Trophoblast cell (in vitro differentiated cells and primary cell): ENCODE measurements at regions not wholly inside any gene's neighbourhood (a gene's known extent, or its start where the extent isn't known, plus 50 kb on each side); places are given as distances from the start of the nearest gene placed in this dataset.

Experiments
- DNase-seq, 2 donors: peaks; one replicate each; pipeline ENCODE4 v3.0.0-alpha.2; 2016
- H2AFZ ChIP-seq: 2 replicates; pipeline ENCODE4 v1.6.1; 2013; ENCODE audit warnings: low read length, moderate library complexity, mild to moderate bottlenecking; ENCODE audit not compliant: insufficient read depth, poor library complexity
- H2AK5ac ChIP-seq: 2 replicates; pipeline ENCODE4 v1.6.1; 2013; ENCODE audit warnings: mild to moderate bottlenecking, low read length
- H2BK120ac ChIP-seq: 2 replicates; pipeline ENCODE4 v1.6.1; 2013; ENCODE audit warnings: low read length, mild to moderate bottlenecking, moderate library complexity; ENCODE audit not compliant: insufficient read depth, poor library complexity
- H2BK12ac ChIP-seq: 2 replicates; pipeline ENCODE4 v1.6.1; 2013; ENCODE audit warnings: mild to moderate bottlenecking, low read length, moderate library complexity
- H2BK5ac ChIP-seq: 2 replicates; pipeline ENCODE4 v1.6.1; 2013; ENCODE audit warnings: low read length, low read depth, moderate library complexity, mild to moderate bottlenecking; ENCODE audit not compliant: poor library complexity
- H3K14ac ChIP-seq: 2 replicates; pipeline ENCODE4 v1.6.1; 2013; ENCODE audit warnings: mild to moderate bottlenecking, low read length
- H3K18ac ChIP-seq: 2 replicates; pipeline ENCODE4 v1.6.1; 2013; ENCODE audit warnings: mild to moderate bottlenecking, low read length
- H3K23ac ChIP-seq: 2 replicates; pipeline ENCODE4 v1.6.1; 2013; ENCODE audit warnings: low read length
- H3K27ac ChIP-seq: 2 replicates; pipeline ENCODE4 v1.5.1; 2013; ENCODE audit warnings: low read depth, mild to moderate bottlenecking, inconsistent platforms, low read length, moderate library complexity
- H3K27me3 ChIP-seq: 2 replicates; pipeline ENCODE4 v1.6.1; 2013; ENCODE audit warnings: inconsistent platforms, mild to moderate bottlenecking, low read length, moderate library complexity; ENCODE audit not compliant: insufficient read depth
- H3K36me3 ChIP-seq, 2 experiments: 1 replicate in 1 of 2; 2 replicates in 1 of 2; pipeline ENCODE4 v1.6.1; 2013; ENCODE audit warnings: low read length in 2 of 2, mild to moderate bottlenecking in 2 of 2, moderate library complexity in 1 of 2; ENCODE audit not compliant: insufficient read depth in 2 of 2, control insufficient read depth in 1 of 2
- H3K4ac ChIP-seq: 2 replicates; pipeline ENCODE4 v1.6.1; 2013; ENCODE audit warnings: low read depth, mild to moderate bottlenecking, low read length, moderate library complexity
- H3K4me1 ChIP-seq, 2 experiments: 1 replicate in 1 of 2; 2 replicates in 1 of 2; pipeline ENCODE4 v1.6.1; 2013; ENCODE audit warnings: low read length in 2 of 2, mild to moderate bottlenecking in 2 of 2, moderate library complexity in 1 of 2; ENCODE audit not compliant: insufficient read depth in 2 of 2, control insufficient read depth in 1 of 2
- H3K4me2 ChIP-seq: 2 replicates; pipeline ENCODE4 v1.6.1; 2013; ENCODE audit warnings: inconsistent platforms, mild to moderate bottlenecking, low read length, moderate library complexity
- H3K4me3 ChIP-seq: 2 replicates; pipeline ENCODE4 v1.5.1; 2013; ENCODE audit warnings: mild to moderate bottlenecking, low read depth, low read length, inconsistent platforms
- H3K79me1 ChIP-seq: one replicate; pipeline ENCODE4 v1.6.1; 2013; ENCODE audit warnings: low read length
- H3K79me2 ChIP-seq: 2 replicates; pipeline ENCODE4 v1.6.1; 2013; ENCODE audit warnings: low read length, mild to moderate bottlenecking; ENCODE audit not compliant: control insufficient read depth, insufficient read depth, poor library complexity
- H3K9ac ChIP-seq: 2 replicates; pipeline ENCODE4 v1.6.1; 2013; ENCODE audit warnings: mild to moderate bottlenecking, low read length
- H3K9me3 ChIP-seq: 2 replicates; pipeline ENCODE4 v1.6.1; 2013; ENCODE audit warnings: low read depth, mild to moderate bottlenecking, control low read depth, inconsistent platforms, low read length; ENCODE audit not compliant: insufficient read depth
- H4K12ac ChIP-seq: 2 replicates; pipeline ENCODE4 v1.6.1; 2013; ENCODE audit warnings: low read depth, mild to moderate bottlenecking, low read length, moderate library complexity
- H4K8ac ChIP-seq: 2 replicates; pipeline ENCODE4 v1.6.1; 2013; ENCODE audit warnings: low read depth, mild to moderate bottlenecking, low read length, moderate library complexity
- H4K91ac ChIP-seq: one replicate; pipeline ENCODE4 v1.6.1; 2013; ENCODE audit warnings: low read depth, mild to moderate bottlenecking, low read length, moderate library complexity
- WGBS: extraction: QIAGEN DNeasy Blood & Tissue Kit; methylation state at CpG from one replicate; pipeline ENCODE4 v1.1.7; 2013; ENCODE audit warnings: missing lambda C conversion rate; ENCODE audit not compliant: insufficient read length, insufficient coverage; ENCODE audit errors: extremely low coverage; 5-methylcytosine and 5-hydroxymethylcytosine counted together

- no peak overlapping the region for H2BK5ac ChIP-seq
- H3K4me1 ChIP-seq = no peaks in the 10 kb centered on the region
- no peaks in the 10 kb centered on the region for H3K79me1 ChIP-seq
- no peaks in the 10 kb centered on the region for H3K79me2 ChIP-seq
- no peak overlapping the region for H3K14ac ChIP-seq
- no peak overlapping the region for H3K4me2 ChIP-seq
- no peaks in the 10 kb centered on the region for H3K27me3 ChIP-seq
- H2AK5ac ChIP-seq = no peak overlapping the region
- H3K9me3 ChIP-seq = no peaks in the 10 kb centered on the region
- H2BK12ac ChIP-seq = no peak overlapping the region
- H4K91ac ChIP-seq = no peak overlapping the region
- H3K23ac ChIP-seq = no peak overlapping the region
- no peak for DNase-seq
- H2AFZ ChIP-seq = no peak overlapping the region
- no peak overlapping the region for H3K9ac ChIP-seq
- 100% methylated on average over 1 of the region's 1 CpG for WGBS
- no peak overlapping the region for H3K18ac ChIP-seq
- no peak overlapping the region for H2BK120ac ChIP-seq
- H3K4ac ChIP-seq = no peak overlapping the region
- H4K8ac ChIP-seq = no peak overlapping the region
- no peak overlapping the region for H4K12ac ChIP-seq
- no peaks in the 10 kb centered on the region for H3K36me3 ChIP-seq
- no peak overlapping the region for H3K4me3 ChIP-seq
- no peak overlapping the region for H3K27ac ChIP-seq
Measured at GRCh38 chr3:164408326-164408725, 670.0 kb downstream of the SI start.

- DNase-seq = no peak
- no peaks in the 10 kb centered on the region for H3K27me3 ChIP-seq
- no peaks in the 10 kb centered on the region for H3K4me1 ChIP-seq
- no peak overlapping the region for H3K4me3 ChIP-seq
- no peak overlapping the region for H3K14ac ChIP-seq
- H3K4me2 ChIP-seq = no peak overlapping the region
- H3K9ac ChIP-seq = no peak overlapping the region
- no peaks in the 10 kb centered on the region for H3K9me3 ChIP-seq
- no CpG with 5 or more reads among the region's 3 CpGs for WGBS
- no peak overlapping the region for H2BK12ac ChIP-seq
- no peak overlapping the region for H3K4ac ChIP-seq
- no peak overlapping the region for H4K91ac ChIP-seq
- no peak overlapping the region for H2AK5ac ChIP-seq
- no peaks in the 10 kb centered on the region for H3K36me3 ChIP-seq
- no peak overlapping the region for H4K12ac ChIP-seq
- no peak overlapping the region for H3K18ac ChIP-seq
- H2AFZ ChIP-seq = no peak overlapping the region
- H4K8ac ChIP-seq = no peak overlapping the region
- H3K27ac ChIP-seq = no peak overlapping the region
- H3K79me1 ChIP-seq = no peaks in the 10 kb centered on the region
- no peak overlapping the region for H2BK120ac ChIP-seq
- no peak overlapping the region for H3K23ac ChIP-seq
- no peak overlapping the region for H2BK5ac ChIP-seq
- no peaks in the 10 kb centered on the region for H3K79me2 ChIP-seq
Measured at GRCh38 chr3:164407111-164407510, 671.2 kb downstream of the SI start.

GRCh38 chr3:164406281-164406680 lies 672.0 kb downstream of the SI start:
- H4K8ac ChIP-seq = no peak overlapping the region
- H3K9ac ChIP-seq = no peak overlapping the region
- H3K36me3 ChIP-seq = no peaks in the 10 kb centered on the region
- no peak overlapping the region for H3K4ac ChIP-seq
- H3K79me2 ChIP-seq = no peaks in the 10 kb centered on the region
- no peak overlapping the region for H2AK5ac ChIP-seq
- no peak overlapping the region for H4K91ac ChIP-seq
- DNase-seq = no peak
- no peak overlapping the region for H3K4me2 ChIP-seq
- H3K4me1 ChIP-seq = no peaks in the 10 kb centered on the region
- WGBS = no CpG with 5 or more reads among the region's 3 CpGs
- no peaks in the 10 kb centered on the region for H3K9me3 ChIP-seq
- H3K27ac ChIP-seq = no peak overlapping the region
- no peak overlapping the region for H2BK120ac ChIP-seq
- no peak overlapping the region for H4K12ac ChIP-seq
- H3K18ac ChIP-seq = no peak overlapping the region
- H3K79me1 ChIP-seq = no peaks in the 10 kb centered on the region
- H3K23ac ChIP-seq = no peak overlapping the region
- H3K4me3 ChIP-seq = no peak overlapping the region
- H3K14ac ChIP-seq = no peak overlapping the region
- no peak overlapping the region for H2BK12ac ChIP-seq
- H2AFZ ChIP-seq = no peak overlapping the region
- no peaks in the 10 kb centered on the region for H3K27me3 ChIP-seq
- H2BK5ac ChIP-seq = no peak overlapping the region

- no peak overlapping the region for H3K4me2 ChIP-seq
- no peak overlapping the region for H2BK5ac ChIP-seq
- H4K8ac ChIP-seq = no peak overlapping the region
- no peak overlapping the region for H2AK5ac ChIP-seq
- no peak overlapping the region for H3K23ac ChIP-seq
- H3K27me3 ChIP-seq = no peaks in the 10 kb centered on the region
- H4K12ac ChIP-seq = no peak overlapping the region
- H3K4ac ChIP-seq = no peak overlapping the region
- H4K91ac ChIP-seq = no peak overlapping the region
- DNase-seq = no peak
- no peak overlapping the region for H3K9ac ChIP-seq
- no peak overlapping the region for H2AFZ ChIP-seq
- H3K27ac ChIP-seq = no peak overlapping the region
- H2BK120ac ChIP-seq = no peak overlapping the region
- no peak overlapping the region for H3K18ac ChIP-seq
- H3K36me3 ChIP-seq = no peaks in the 10 kb centered on the region
- no peaks in the 10 kb centered on the region for H3K4me1 ChIP-seq
- H3K4me3 ChIP-seq = no peak overlapping the region
- no peaks in the 10 kb centered on the region for H3K79me2 ChIP-seq
- WGBS = no CpG with 5 or more reads among the region's 30 CpGs
- no peak overlapping the region for H3K14ac ChIP-seq
- H2BK12ac ChIP-seq = no peak overlapping the region
- no peaks in the 10 kb centered on the region for H3K9me3 ChIP-seq
- H3K79me1 ChIP-seq = no peaks in the 10 kb centered on the region
Measured at GRCh38 chr3:164401923-164402322, 676.4 kb downstream of the SI start.
